HepG2 (cell line): ENCODE measurements at regions not wholly inside any gene's neighbourhood (a gene's known extent, or its start where the extent isn't known, plus 50 kb on each side); places are given as distances from the start of the nearest gene placed in this dataset.

ENCODE experiments used
- ATAC-seq: fragments of 200-7000 bp; cut with Tn5 transposase; 3 replicates; pipeline ENCODE4 v1.9.1; 2020; ENCODE audit warnings: mild to moderate bottlenecking, moderate library complexity
- BruUV-seq: library from RNA; stranded (reverse); fragments of 400-500 nt; replicated peaks from 2 replicates; lab custom pipeline; 2021; lab: Mats Ljungman, UMichigan
- CTCF ChIA-PET: fragments of 300-600 bp; formaldehyde crosslinking; extraction: SDS; loops from one replicate; lab custom pipeline; 2021; ENCODE audit warnings: low total read pairs, inconsistent platforms, low intra/inter-chr PET ratio; lab: Yijun Ruan, JAX
- POLR2A ChIA-PET: fragments of 350-600 bp; sonication (Branson Sonifier 250); formaldehyde crosslinking; loops from one replicate; lab custom pipeline; 2020; ENCODE audit warnings: antibody characterized with exemption, inconsistent platforms; lab: Yijun Ruan, JAX
- DNase-seq: peaks from one replicate; pipeline ENCODE4 v3.0.0-alpha.2; 2015; ENCODE audit warnings: low spot score
- FAIRE-seq: peaks from 3 replicates; lab custom pipeline; 2011; peaks lifted over from hg19 to GRCh38; lab: Jason Lieb, UNC
- H2AFZ ChIP-seq: one replicate; pipeline ENCODE4 v1.6.1; 2011; ENCODE audit warnings: low read length, inconsistent platforms
- H3K27ac ChIP-seq: fragments of 300-600 bp; 3 replicates; pipeline ENCODE4 v1.8.0; 2011; ENCODE audit warnings: mixed run types, mild to moderate bottlenecking, mixed read lengths, low read length, inconsistent platforms; ENCODE audit not compliant: insufficient read depth; ENCODE audit errors: extremely low read length
- H3K27me3 ChIP-seq, 2 experiments: fragments of 200-600 bp in 1 of 2; 2 replicates in 1 of 2; 3 replicates in 1 of 2; pipeline versions ENCODE4 v1.6.0 to v1.8.0; 2011; ENCODE audit warnings: low read length in 2 of 2, mild to moderate bottlenecking in 2 of 2, moderate library complexity in 2 of 2, inconsistent platforms in 1 of 2; ENCODE audit not compliant: insufficient read depth in 2 of 2, control insufficient read depth in 1 of 2
- H3K36me3 ChIP-seq, 2 experiments: fragments of 200-600 bp in 1 of 2; replicated peaks in 1 of 2; 2 replicates in 1 of 2; 3 replicates in 1 of 2; pipeline versions ENCODE4 v1.5.1 to v1.8.0; 2011; ENCODE audit warnings: low read length in 2 of 2, inconsistent platforms in 1 of 2; ENCODE audit not compliant: insufficient read depth in 2 of 2, control insufficient read depth in 1 of 2
- H3K4me1 ChIP-seq: 2 replicates; pipeline ENCODE4 v1.5.1; 2012; ENCODE audit warnings: low read length, inconsistent platforms; ENCODE audit not compliant: insufficient read depth
- H3K4me2 ChIP-seq: 2 replicates; pipeline ENCODE4 v1.6.0; 2011; ENCODE audit warnings: low read depth, low read length, inconsistent platforms
- H3K4me3 ChIP-seq, 3 experiments: fragments of 200-600 bp in 1 of 3; sonication (generic), shearing (Covaris generic) in 1 of 3; replicated peaks in 1 of 3; 2 replicates each; pipeline ENCODE4 v1.5.1; 2011 to 2016; ENCODE audit warnings: low read length in 3 of 3, inconsistent platforms in 2 of 3, low read depth in 2 of 3, mild to moderate bottlenecking in 2 of 3, control low read depth in 1 of 3, mixed read lengths in 1 of 3; ENCODE audit not compliant: insufficient read depth in 1 of 3
- H3K79me2 ChIP-seq: one replicate; pipeline ENCODE4 v1.6.1; 2011; ENCODE audit warnings: low read length, inconsistent platforms; ENCODE audit not compliant: insufficient read depth
- H3K9ac ChIP-seq: 2 replicates; pipeline ENCODE4 v1.6.0; 2011; ENCODE audit warnings: mild to moderate bottlenecking, low read depth, low read length, inconsistent platforms; ENCODE audit not compliant: insufficient read depth
- H3K9me3 ChIP-seq: 2 replicates; pipeline ENCODE4 v1.5.1; 2012; ENCODE audit warnings: mild to moderate bottlenecking, low read length
- H4K20me1 ChIP-seq: 2 replicates; pipeline ENCODE4 v1.6.0; 2011; ENCODE audit warnings: inconsistent platforms, mild to moderate bottlenecking, low read length, moderate library complexity; ENCODE audit not compliant: insufficient read depth
- IRF2 ChIP-seq: IDR thresholded peaks from 2 replicates; pipeline ENCODE4 v1.6.1; 2018; ENCODE audit warnings: missing genetic modification reagents, missing compliant biosample characterization
- LCORL ChIP-seq, 2 experiments: fragments of 450-650 bp in 1 of 2; sonication (generic) in 1 of 2; formaldehyde crosslinking in 1 of 2; IDR thresholded peaks; 2 replicates each; pipeline versions ENCODE4 v1.5.0 to v1.6.1; 2017 to 2020; ENCODE audit warnings: antibody characterized with exemption in 1 of 2, missing genetic modification reagents in 1 of 2
- NR2F6 ChIP-seq, 2 experiments: IDR thresholded peaks; 2 replicates each; pipeline ENCODE4 v1.6.1; 2016; ENCODE audit warnings: antibody characterized with exemption in 1 of 2, mild to moderate bottlenecking in 1 of 2
- PHF5A ChIP-seq: IDR thresholded peaks from one replicate; pipeline ENCODE4 v1.6.1; 2018; ENCODE audit warnings: low read depth, missing genetic modification reagents; ENCODE audit not compliant: unreplicated experiment
- RAD21 ChIP-seq: fragments of 450-650 bp; formaldehyde crosslinking; IDR thresholded peaks from 2 replicates; pipeline ENCODE4 v1.5.0; 2020; ENCODE audit warnings: mild to moderate bottlenecking
- SAP130 ChIP-seq: IDR thresholded peaks from 2 replicates; pipeline ENCODE4 v1.6.1; 2016; ENCODE audit warnings: low read depth
- SMC3 ChIP-seq: IDR thresholded peaks from 2 replicates; pipeline ENCODE4 v1.6.1; 2011; ENCODE audit warnings: low read length, improper control_type of control experiment
- SOX5 ChIP-seq: IDR thresholded peaks from 2 replicates; pipeline ENCODE4 v1.6.1; 2016; ENCODE audit warnings: borderline replicate concordance
- SP1 ChIP-seq, 2 experiments: fragments of 450-650 bp in 1 of 2; sonication (generic) in 1 of 2; formaldehyde crosslinking in 1 of 2; IDR thresholded peaks; 2 replicates each; pipeline versions ENCODE4 v1.4.0 to v1.6.1; 2016 to 2020; ENCODE audit warnings: missing genetic modification reagents in 1 of 2
- STAG1 ChIP-seq: sonication (generic); formaldehyde crosslinking; IDR thresholded peaks from 2 replicates; pipeline ENCODE4 v1.4.0; 2020; ENCODE audit warnings: missing genetic modification reagents
- ZNF547 ChIP-seq: sonication (generic); formaldehyde crosslinking; IDR thresholded peaks from 2 replicates; pipeline ENCODE4 v1.5.1; 2020; ENCODE audit warnings: mild to moderate bottlenecking, missing genetic modification reagents
- ZNF709 ChIP-seq: sonication (generic); formaldehyde crosslinking; IDR thresholded peaks from 2 replicates; pipeline ENCODE4 v1.5.0; 2020; ENCODE audit warnings: mild to moderate bottlenecking, missing genetic modification reagents
- whole genome bisulfite sequencing: methylation state at CpG from one replicate; pipeline ENCODE4 v1.1.6; 2017; ENCODE audit warnings: low lambda C conversion rate; 5-methylcytosine and 5-hydroxymethylcytosine counted together
- in situ Hi-C: cut with HindIII; loops from 2 replicates; pipeline ENCODE4 v1.10.0; 2017; ENCODE audit warnings: low pct_unique_long_range_greater_than_20kb; ENCODE audit not compliant: extremely low pct_ligation_motif_present
- intact Hi-C: fragments of 100-400 bp; cut with micrococcal nuclease; formaldehyde crosslinking; loops from one replicate; pipeline ENCODE4 v1.10.0; 2022; ENCODE audit not compliant: unreplicated experiment
- TF ChIP-seq, protein P1 (sequence below): fragments of 450-650 bp; IDR thresholded peaks from 2 replicates; pipeline ENCODE4 v1.6.1; 2017
- TF ChIP-seq, protein P2 (sequence below): IDR thresholded peaks from 2 replicates; pipeline ENCODE4 v1.6.1; 2012; ENCODE audit warnings: low read depth, low read length, improper control_type of control experiment
- TF ChIP-seq, protein P3 (sequence below): IDR thresholded peaks from 2 replicates; pipeline ENCODE4 v1.4.0; 2020; ENCODE audit warnings: mild to moderate bottlenecking, missing genetic modification reagents
- TF ChIP-seq, protein P4 (sequence below), 2 experiments: sonication (generic) in 1 of 2; formaldehyde crosslinking in 1 of 2; IDR thresholded peaks; 2 replicates each; pipeline versions ENCODE4 v1.4.0 to v1.6.1; 2018 to 2020; ENCODE audit warnings: missing genetic modification reagents in 2 of 2, borderline replicate concordance in 1 of 2, low read depth in 1 of 2, mild to moderate bottlenecking in 1 of 2, missing biosample characterization in 1 of 2

DNA sequence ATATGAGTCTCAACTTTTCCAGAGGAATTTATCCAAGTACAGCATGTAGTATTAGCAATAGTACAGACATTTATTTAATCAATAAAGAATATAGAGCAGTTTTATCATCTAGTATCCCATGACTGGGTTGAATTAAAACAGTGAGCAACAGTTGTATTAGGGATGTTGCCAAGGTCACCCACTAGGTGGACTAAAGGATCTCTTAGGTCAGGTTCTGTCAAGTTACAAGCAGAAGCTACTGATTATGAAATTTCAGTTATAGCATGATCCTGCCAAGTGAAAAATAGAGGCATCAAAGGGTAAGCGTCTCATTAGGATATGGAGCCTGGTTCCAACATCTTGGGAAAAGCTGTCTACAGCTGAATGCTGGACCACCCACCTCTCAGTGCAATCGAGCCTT, 52.1 kb upstream of the LAPTM4A start:
- ATAC-seq = peak; percentile 65
- intact Hi-C loops = loop anchor here (1.0 to 5.0 kb wide), 4 partner anchors 31 to 188 kb away; partner anchors contain the start of gene SDC1
- TF ChIP-seq SAP130 (CRISPR knock-in tag) (peak; percentile 46; the same call in 1 of the 2 replicates), SP1 (IDR thresholded peaks at IDR 0.05) (no peak), SP1 (CRISPR knock-in tag; IDR thresholded peaks at IDR 0.05) (no peak), IRF2 (CRISPR knock-in tag) (peak; percentile 51; the same call in 1 of the 2 replicates), ZNF547 (no peak), SMC3 (peak; percentile 71; the same call in 1 of the 2 replicates), SOX5 (CRISPR knock-in tag) (peak; percentile 29; the same call in 1 of the 2 replicates), PHF5A (CRISPR knock-in tag) (peak; percentile 38), RAD21 (CRISPR knock-in tag) (peak; percentile 74), ZNF709 (CRISPR knock-in tag) (no peak), STAG1 (CRISPR knock-in tag) (peak; percentile 88), LCORL (IDR thresholded peaks at IDR 0.05) (no peak), LCORL (CRISPR knock-in tag; IDR thresholded peaks at IDR 0.05) (0 out of 2 replicates have a peak, but pooled peaks have one; percentile 15), NR2F6 (IDR thresholded peaks at IDR 0.05) (peak; percentile 32; the same call in 1 of the 2 replicates), NR2F6 (CRISPR knock-in tag; IDR thresholded peaks at IDR 0.05) (no peak)
- TF ChIP-seq, protein P1, sequence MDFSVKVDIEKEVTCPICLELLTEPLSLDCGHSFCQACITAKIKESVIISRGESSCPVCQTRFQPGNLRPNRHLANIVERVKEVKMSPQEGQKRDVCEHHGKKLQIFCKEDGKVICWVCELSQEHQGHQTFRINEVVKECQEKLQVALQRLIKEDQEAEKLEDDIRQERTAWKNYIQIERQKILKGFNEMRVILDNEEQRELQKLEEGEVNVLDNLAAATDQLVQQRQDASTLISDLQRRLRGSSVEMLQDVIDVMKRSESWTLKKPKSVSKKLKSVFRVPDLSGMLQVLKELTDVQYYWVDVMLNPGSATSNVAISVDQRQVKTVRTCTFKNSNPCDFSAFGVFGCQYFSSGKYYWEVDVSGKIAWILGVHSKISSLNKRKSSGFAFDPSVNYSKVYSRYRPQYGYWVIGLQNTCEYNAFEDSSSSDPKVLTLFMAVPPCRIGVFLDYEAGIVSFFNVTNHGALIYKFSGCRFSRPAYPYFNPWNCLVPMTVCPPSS = no peak
- TF ChIP-seq, protein P2, sequence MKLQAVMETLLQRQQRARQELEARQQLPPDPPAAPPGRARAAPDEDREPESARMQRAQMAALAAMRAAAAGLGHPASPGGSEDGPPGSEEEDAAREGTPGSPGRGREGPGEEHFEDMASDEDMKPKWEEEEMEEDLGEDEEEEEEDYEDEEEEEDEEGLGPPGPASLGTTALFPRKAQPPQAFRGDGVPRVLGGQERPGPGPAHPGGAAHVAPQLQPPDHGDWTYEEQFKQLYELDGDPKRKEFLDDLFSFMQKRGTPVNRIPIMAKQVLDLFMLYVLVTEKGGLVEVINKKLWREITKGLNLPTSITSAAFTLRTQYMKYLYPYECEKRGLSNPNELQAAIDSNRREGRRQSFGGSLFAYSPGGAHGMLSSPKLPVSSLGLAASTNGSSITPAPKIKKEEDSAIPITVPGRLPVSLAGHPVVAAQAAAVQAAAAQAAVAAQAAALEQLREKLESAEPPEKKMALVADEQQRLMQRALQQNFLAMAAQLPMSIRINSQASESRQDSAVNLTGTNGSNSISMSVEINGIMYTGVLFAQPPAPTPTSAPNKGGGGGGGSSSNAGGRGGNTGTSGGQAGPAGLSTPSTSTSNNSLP = peak; percentile 45; the same call in 1 of the 2 replicates
- TF ChIP-seq, protein P3, sequence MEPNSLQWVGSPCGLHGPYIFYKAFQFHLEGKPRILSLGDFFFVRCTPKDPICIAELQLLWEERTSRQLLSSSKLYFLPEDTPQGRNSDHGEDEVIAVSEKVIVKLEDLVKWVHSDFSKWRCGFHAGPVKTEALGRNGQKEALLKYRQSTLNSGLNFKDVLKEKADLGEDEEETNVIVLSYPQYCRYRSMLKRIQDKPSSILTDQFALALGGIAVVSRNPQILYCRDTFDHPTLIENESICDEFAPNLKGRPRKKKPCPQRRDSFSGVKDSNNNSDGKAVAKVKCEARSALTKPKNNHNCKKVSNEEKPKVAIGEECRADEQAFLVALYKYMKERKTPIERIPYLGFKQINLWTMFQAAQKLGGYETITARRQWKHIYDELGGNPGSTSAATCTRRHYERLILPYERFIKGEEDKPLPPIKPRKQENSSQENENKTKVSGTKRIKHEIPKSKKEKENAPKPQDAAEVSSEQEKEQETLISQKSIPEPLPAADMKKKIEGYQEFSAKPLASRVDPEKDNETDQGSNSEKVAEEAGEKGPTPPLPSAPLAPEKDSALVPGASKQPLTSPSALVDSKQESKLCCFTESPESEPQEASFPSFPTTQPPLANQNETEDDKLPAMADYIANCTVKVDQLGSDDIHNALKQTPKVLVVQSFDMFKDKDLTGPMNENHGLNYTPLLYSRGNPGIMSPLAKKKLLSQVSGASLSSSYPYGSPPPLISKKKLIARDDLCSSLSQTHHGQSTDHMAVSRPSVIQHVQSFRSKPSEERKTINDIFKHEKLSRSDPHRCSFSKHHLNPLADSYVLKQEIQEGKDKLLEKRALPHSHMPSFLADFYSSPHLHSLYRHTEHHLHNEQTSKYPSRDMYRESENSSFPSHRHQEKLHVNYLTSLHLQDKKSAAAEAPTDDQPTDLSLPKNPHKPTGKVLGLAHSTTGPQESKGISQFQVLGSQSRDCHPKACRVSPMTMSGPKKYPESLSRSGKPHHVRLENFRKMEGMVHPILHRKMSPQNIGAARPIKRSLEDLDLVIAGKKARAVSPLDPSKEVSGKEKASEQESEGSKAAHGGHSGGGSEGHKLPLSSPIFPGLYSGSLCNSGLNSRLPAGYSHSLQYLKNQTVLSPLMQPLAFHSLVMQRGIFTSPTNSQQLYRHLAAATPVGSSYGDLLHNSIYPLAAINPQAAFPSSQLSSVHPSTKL (CRISPR knock-in tag) = peak; percentile 12; the same call in 1 of the 2 replicates
- TF ChIP-seq, protein P4, sequence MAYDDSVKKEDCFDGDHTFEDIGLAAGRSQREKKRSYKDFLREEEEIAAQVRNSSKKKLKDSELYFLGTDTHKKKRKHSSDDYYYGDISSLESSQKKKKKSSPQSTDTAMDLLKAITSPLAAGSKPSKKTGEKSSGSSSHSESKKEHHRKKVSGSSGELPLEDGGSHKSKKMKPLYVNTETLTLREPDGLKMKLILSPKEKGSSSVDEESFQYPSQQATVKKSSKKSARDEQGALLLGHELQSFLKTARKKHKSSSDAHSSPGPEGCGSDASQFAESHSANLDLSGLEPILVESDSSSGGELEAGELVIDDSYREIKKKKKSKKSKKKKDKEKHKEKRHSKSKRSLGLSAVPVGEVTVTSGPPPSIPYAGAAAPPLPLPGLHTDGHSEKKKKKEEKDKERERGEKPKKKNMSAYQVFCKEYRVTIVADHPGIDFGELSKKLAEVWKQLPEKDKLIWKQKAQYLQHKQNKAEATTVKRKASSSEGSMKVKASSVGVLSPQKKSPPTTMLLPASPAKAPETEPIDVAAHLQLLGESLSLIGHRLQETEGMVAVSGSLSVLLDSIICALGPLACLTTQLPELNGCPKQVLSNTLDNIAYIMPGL (CRISPR knock-in tag; IDR thresholded peaks at IDR 0.05; ENCODE audit: borderline replicate concordance in 1 of 2, low read depth in 1 of 2) = 0 out of 4 replicates have a peak, but pooled peaks of 1 of the 2 experiments have one; percentile 41

More for the DNA sequence above, 52.1 kb upstream of the LAPTM4A start:
- Histone ChIP-seq H3K9ac (no peak overlapping the region), H4K20me1 (no peaks in the 10 kb centered on the region), H3K4me1 (peaks cover 45% of the 10 kb centered on the region), H3K27me3 (no peaks in the 10 kb centered on the region), H3K4me2 (no peak overlapping the region), H2AFZ (no peak overlapping the region), H3K36me3 (no peaks in the 10 kb centered on the region), H3K79me2 (no peaks in the 10 kb centered on the region), H3K9me3 (peaks cover 19% of the 10 kb centered on the region), H3K4me3 (no peak overlapping the region), H3K27ac (no peak overlapping the region)
- BruUV-seq = no TSS peak
- WGBS = 12% methylated on average over 2 of the region's 2 CpGs
- CTCF ChIA-PET = interaction anchor here (0.8 to 2.2 kb wide), 6 partner anchors 88 to 192 kb away, joined by 3 to 8 read pairs (median 4); partner anchors contain the start of gene SDC1
- in situ Hi-C loops = no loop called here
- DNase-seq (peak; percentile 65), FAIRE-seq (peak; percentile 18)
- POLR2A ChIA-PET = interaction anchor here (2.5 kb wide), 1 partner anchor 122 kb away, joined by 9 read pairs; the partner anchor contains the start of gene SDC1
